ENCODE measurements at regions not wholly inside any gene's neighbourhood (a gene's known extent, or its start where the extent isn't known, plus 50 kb on each side); places are given as distances from the start of the nearest gene placed in this dataset.

DNA sequence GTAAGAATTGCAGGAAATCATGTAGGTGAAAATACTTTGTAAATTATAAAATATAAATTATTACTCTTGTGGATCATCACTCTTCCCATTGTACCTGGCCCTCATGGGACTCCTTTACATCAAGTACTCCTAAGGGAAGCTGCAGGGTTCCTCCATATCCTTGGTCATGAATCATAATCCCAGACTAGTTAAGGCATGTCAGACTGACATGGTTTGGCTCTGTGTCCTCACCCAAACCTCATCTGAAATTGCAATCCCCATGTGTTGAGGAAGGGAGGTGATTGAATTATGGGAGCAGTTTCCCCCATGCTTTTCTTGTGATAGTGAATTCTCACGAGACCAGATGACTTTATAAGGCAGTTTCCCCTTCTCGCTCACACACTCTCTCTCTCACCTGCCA is 77.1 kb downstream of the CMPK2 start:
- TF ChIP-seq, protein P1, sequence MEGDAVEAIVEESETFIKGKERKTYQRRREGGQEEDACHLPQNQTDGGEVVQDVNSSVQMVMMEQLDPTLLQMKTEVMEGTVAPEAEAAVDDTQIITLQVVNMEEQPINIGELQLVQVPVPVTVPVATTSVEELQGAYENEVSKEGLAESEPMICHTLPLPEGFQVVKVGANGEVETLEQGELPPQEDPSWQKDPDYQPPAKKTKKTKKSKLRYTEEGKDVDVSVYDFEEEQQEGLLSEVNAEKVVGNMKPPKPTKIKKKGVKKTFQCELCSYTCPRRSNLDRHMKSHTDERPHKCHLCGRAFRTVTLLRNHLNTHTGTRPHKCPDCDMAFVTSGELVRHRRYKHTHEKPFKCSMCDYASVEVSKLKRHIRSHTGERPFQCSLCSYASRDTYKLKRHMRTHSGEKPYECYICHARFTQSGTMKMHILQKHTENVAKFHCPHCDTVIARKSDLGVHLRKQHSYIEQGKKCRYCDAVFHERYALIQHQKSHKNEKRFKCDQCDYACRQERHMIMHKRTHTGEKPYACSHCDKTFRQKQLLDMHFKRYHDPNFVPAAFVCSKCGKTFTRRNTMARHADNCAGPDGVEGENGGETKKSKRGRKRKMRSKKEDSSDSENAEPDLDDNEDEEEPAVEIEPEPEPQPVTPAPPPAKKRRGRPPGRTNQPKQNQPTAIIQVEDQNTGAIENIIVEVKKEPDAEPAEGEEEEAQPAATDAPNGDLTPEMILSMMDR (IDR thresholded peaks at IDR 0.05 in 8 of 11, conservative IDR thresholded peaks at IDR 0.05 in 3 of 11): no peak
- TF ChIP-seq POLR2A (IDR thresholded peaks at IDR 0.05): no peak

All from spleen (tissue), 7 donors.